OCI-LY1 (cell line): ENCODE measurements at regions not wholly inside any gene's neighbourhood (a gene's known extent, or its start where the extent isn't known, plus 50 kb on each side); places are given as distances from the start of the nearest gene placed in this dataset.

Source experiments
- H2AFZ ChIP-seq: fragments of 200-600 bp; sonication (generic), shearing (Covaris generic); 2 replicates; pipeline ENCODE4 v1.6.0; 2014; ENCODE audit warnings: antibody characterized with exemption, mild to moderate bottlenecking, low read length
- H3F3A ChIP-seq: fragments of 200-600 bp; sonication (generic), shearing (Covaris generic); 2 replicates; pipeline ENCODE4 v1.6.0; 2014; ENCODE audit warnings: mild to moderate bottlenecking, antibody characterized with exemption, low read length, moderate library complexity; ENCODE audit not compliant: insufficient read depth
- H3K27ac ChIP-seq: fragments of 200-600 bp; sonication (generic); 2 replicates; pipeline ENCODE4 v1.5.1; 2014; ENCODE audit warnings: low read length, mixed run types, mild to moderate bottlenecking, low read depth; ENCODE audit not compliant: poor library complexity, severe bottlenecking
- H3K27me3 ChIP-seq: fragments of 200-600 bp; sonication (generic); 2 replicates; pipeline ENCODE4 v1.6.0; 2014; ENCODE audit warnings: antibody characterized with exemption, mild to moderate bottlenecking, low read length, moderate library complexity; ENCODE audit not compliant: insufficient read depth
- H3K36me3 ChIP-seq: fragments of 200-600 bp; sonication (generic); 2 replicates; pipeline ENCODE4 v1.6.1; 2014; ENCODE audit warnings: mild to moderate bottlenecking, antibody characterized with exemption, low read length, moderate library complexity, mixed read lengths; ENCODE audit not compliant: insufficient read depth
- H3K4me1 ChIP-seq: fragments of 200-600 bp; sonication (generic); 2 replicates; pipeline ENCODE4 v1.5.1; 2014; ENCODE audit warnings: mild to moderate bottlenecking, low read length, moderate library complexity; ENCODE audit not compliant: insufficient read depth, severe bottlenecking
- H3K4me2 ChIP-seq: fragments of 200-600 bp; sonication (generic), shearing (Covaris generic); 2 replicates; pipeline ENCODE4 v1.6.1; 2014; ENCODE audit warnings: low read length
- H3K4me3 ChIP-seq: fragments of 200-600 bp; sonication (generic); 2 replicates; pipeline ENCODE4 v1.5.1; 2014; ENCODE audit warnings: low read length, low read depth, mild to moderate bottlenecking, mixed read lengths; ENCODE audit not compliant: poor library complexity, severe bottlenecking
- H3K79me2 ChIP-seq: fragments of 200-600 bp; shearing (Covaris generic); 2 replicates; pipeline ENCODE4 v1.6.1; 2016; ENCODE audit warnings: mixed run types, low read length, mixed read lengths; ENCODE audit not compliant: insufficient read depth
- H3K9ac ChIP-seq: fragments of 200-600 bp; sonication (generic), shearing (Covaris generic); 2 replicates; pipeline ENCODE4 v1.6.1; 2014; ENCODE audit warnings: mild to moderate bottlenecking, low read length, mixed read lengths
- H3K9me2 ChIP-seq: fragments of 200-600 bp; sonication (generic), shearing (Covaris generic); 2 replicates; pipeline ENCODE4 v1.6.1; 2014; ENCODE audit warnings: low read depth, mild to moderate bottlenecking, low read length, mixed read lengths
- H3K9me3 ChIP-seq: fragments of 200-600 bp; shearing (Covaris generic); 2 replicates; pipeline ENCODE4 v1.6.1; 2014; ENCODE audit warnings: low read length, mixed read lengths
- H4K20me1 ChIP-seq: fragments of 200-600 bp; sonication (generic), shearing (Covaris generic); 2 replicates; pipeline ENCODE4 v1.6.0; 2016; ENCODE audit warnings: mild to moderate bottlenecking, low read length; ENCODE audit not compliant: insufficient read depth
- EZH2 ChIP-seq: fragments of 200-600 bp; sonication (generic), shearing (Covaris generic); IDR thresholded peaks from 2 replicates; pipeline ENCODE4 v1.8.0; 2017; ENCODE audit warnings: borderline replicate concordance, mixed run types, mild to moderate bottlenecking, antibody characterized with exemption, low read length, moderate library complexity, mixed read lengths
- TF ChIP-seq, protein P1 (sequence below): fragments of 200-600 bp; sonication (generic), shearing (Covaris generic); IDR thresholded peaks from 2 replicates; pipeline ENCODE4 v1.5.1; 2017; ENCODE audit warnings: mild to moderate bottlenecking, antibody characterized with exemption, low read length, moderate library complexity, mixed read lengths

DNA sequence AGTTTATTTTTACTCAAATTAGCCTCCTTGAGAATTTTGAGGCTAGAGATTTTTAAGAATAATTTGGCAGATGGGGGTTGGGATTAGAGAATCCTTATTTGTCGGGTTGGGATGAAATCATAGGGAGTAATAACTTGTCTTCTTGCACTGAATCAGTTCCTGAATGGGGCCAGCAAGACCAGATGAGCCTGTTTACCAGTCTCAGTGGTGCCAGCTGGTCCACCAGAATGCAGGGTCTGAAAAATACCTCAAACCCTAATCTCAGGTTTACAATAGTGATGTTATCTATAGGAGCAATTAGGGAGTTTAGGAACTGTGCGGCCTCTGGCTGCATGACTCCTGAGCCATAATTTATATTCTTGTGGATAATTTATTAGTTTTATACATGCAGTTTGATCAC lies 705.9 kb upstream of the AGA start:
- no peaks in the 10 kb centered on the region for H3K27me3 ChIP-seq
- H3K9me3 ChIP-seq = no peaks in the 10 kb centered on the region
- no peaks in the 10 kb centered on the region for H3K79me2 ChIP-seq
- no peak overlapping the region for H2AFZ ChIP-seq
- H3K4me2 ChIP-seq = no peak overlapping the region
- TF ChIP-seq, protein P1, sequence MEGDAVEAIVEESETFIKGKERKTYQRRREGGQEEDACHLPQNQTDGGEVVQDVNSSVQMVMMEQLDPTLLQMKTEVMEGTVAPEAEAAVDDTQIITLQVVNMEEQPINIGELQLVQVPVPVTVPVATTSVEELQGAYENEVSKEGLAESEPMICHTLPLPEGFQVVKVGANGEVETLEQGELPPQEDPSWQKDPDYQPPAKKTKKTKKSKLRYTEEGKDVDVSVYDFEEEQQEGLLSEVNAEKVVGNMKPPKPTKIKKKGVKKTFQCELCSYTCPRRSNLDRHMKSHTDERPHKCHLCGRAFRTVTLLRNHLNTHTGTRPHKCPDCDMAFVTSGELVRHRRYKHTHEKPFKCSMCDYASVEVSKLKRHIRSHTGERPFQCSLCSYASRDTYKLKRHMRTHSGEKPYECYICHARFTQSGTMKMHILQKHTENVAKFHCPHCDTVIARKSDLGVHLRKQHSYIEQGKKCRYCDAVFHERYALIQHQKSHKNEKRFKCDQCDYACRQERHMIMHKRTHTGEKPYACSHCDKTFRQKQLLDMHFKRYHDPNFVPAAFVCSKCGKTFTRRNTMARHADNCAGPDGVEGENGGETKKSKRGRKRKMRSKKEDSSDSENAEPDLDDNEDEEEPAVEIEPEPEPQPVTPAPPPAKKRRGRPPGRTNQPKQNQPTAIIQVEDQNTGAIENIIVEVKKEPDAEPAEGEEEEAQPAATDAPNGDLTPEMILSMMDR = no peak
- no peak for TF ChIP-seq EZH2
- no peaks in the 10 kb centered on the region for H4K20me1 ChIP-seq
- no peak overlapping the region for H3K4me3 ChIP-seq
- no peaks in the 10 kb centered on the region for H3F3A ChIP-seq
- no peaks in the 10 kb centered on the region for H3K9me2 ChIP-seq
- H3K9ac ChIP-seq = no peak overlapping the region
- H3K27ac ChIP-seq = no peak overlapping the region
- H3K4me1 ChIP-seq = no peaks in the 10 kb centered on the region
- H3K36me3 ChIP-seq = no peaks in the 10 kb centered on the region

DNA sequence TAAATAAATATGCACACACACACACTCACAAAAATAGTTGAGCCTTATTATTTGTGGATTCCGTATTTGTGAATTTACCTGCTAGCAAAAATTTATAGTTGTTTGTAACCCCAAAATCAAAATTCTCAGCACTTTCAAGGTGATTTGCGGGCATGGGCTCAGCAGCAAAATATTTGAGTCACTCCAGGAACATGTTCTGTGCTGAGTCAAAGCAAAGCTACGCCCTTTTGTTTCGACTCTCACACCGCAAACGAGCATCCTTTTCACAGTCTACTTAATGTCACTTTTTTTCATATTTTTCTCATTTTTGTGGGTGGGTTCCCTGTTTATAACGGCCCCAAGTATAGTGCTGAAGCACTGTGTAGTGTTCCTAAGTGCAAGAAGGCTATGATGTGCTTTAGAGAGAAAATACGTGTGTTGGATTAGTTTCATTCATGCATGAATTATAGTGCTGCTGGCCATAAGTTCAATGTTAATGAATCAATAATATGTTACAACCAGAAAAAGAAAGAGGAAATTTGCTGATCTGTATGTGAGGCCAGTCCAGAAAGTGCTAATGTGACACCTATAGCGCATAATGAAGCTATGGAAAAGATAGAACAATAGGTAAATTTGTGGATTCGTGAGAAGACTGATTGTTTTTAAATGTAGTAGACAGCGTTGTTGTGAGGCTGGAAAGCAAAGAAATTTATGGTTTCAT lies 723.2 kb upstream of the AGA start:
- Histone ChIP-seq H2AFZ (no peak overlapping the region), H3K9me3 (no peaks in the 10 kb centered on the region), H3K9me2 (no peaks in the 10 kb centered on the region), H3K4me1 (no peaks in the 10 kb centered on the region), H3K36me3 (no peaks in the 10 kb centered on the region), H3K4me3 (no peak overlapping the region), H3K27me3 (no peaks in the 10 kb centered on the region), H3K9ac (no peak overlapping the region), H3K4me2 (no peak overlapping the region), H3K79me2 (no peaks in the 10 kb centered on the region), H4K20me1 (no peaks in the 10 kb centered on the region), H3K27ac (no peak overlapping the region), H3F3A (no peaks in the 10 kb centered on the region)
- TF ChIP-seq, protein P1 = no peak
- no peak for TF ChIP-seq EZH2

- H3K9ac ChIP-seq = no peak overlapping the region
- H3K27ac ChIP-seq = no peak overlapping the region
- no peaks in the 10 kb centered on the region for H3K9me3 ChIP-seq
- TF ChIP-seq, protein P1 = no peak
- TF ChIP-seq EZH2 = no peak
- no peaks in the 10 kb centered on the region for H3K79me2 ChIP-seq
- no peaks in the 10 kb centered on the region for H3K36me3 ChIP-seq
- H4K20me1 ChIP-seq = no peaks in the 10 kb centered on the region
- no peaks in the 10 kb centered on the region for H3K27me3 ChIP-seq
- H3K4me1 ChIP-seq = no peaks in the 10 kb centered on the region
- H3K4me3 ChIP-seq = no peak overlapping the region
- no peaks in the 10 kb centered on the region for H3F3A ChIP-seq
- no peaks in the 10 kb centered on the region for H3K9me2 ChIP-seq
- H2AFZ ChIP-seq = no peak overlapping the region
- no peak overlapping the region for H3K4me2 ChIP-seq
Observed at GRCh38 chr4:178165951-178166308, 723.7 kb upstream of the AGA start.
